KMS-11 (cell line): ENCODE measurements at regions not wholly inside any gene's neighbourhood (a gene's known extent, or its start where the extent isn't known, plus 50 kb on each side); places are given as distances from the start of the nearest gene placed in this dataset.

ENCODE experiments used
- H2AFZ ChIP-seq: fragments of 200-600 bp; sonication (generic); 2 replicates; pipeline ENCODE4 v1.6.1; 2016; ENCODE audit warnings: antibody characterized with exemption, mixed run types, low read depth
- H3K27ac ChIP-seq: fragments of 200-600 bp; sonication (generic); 2 replicates; pipeline ENCODE4 v1.6.1; 2016; ENCODE audit warnings: mild to moderate bottlenecking, mixed run types
- H3K27me3 ChIP-seq: fragments of 200-600 bp; sonication (generic); 2 replicates; pipeline ENCODE4 v1.6.1; 2017; ENCODE audit warnings: mild to moderate bottlenecking, low read depth, mixed run types, moderate library complexity; ENCODE audit not compliant: insufficient read depth
- H3K36me3 ChIP-seq: fragments of 200-600 bp; sonication (generic); 2 replicates; pipeline ENCODE4 v1.6.1; 2017; ENCODE audit warnings: mild to moderate bottlenecking, mixed run types; ENCODE audit not compliant: insufficient read depth
- H3K4me1 ChIP-seq: fragments of 200-600 bp; sonication (generic); 2 replicates; pipeline ENCODE4 v1.6.1; 2016; ENCODE audit warnings: mild to moderate bottlenecking, low read depth, mixed run types; ENCODE audit not compliant: poor library complexity, severe bottlenecking
- H3K4me2 ChIP-seq: fragments of 200-600 bp; sonication (generic); 2 replicates; pipeline ENCODE4 v1.7.0; 2016; ENCODE audit warnings: mild to moderate bottlenecking, mixed run types
- H3K4me3 ChIP-seq: fragments of 200-600 bp; sonication (generic); IDR thresholded peaks from 2 replicates; pipeline ENCODE4 v1.6.1; 2017; ENCODE audit warnings: low read depth, low read length, mixed read lengths; ENCODE audit not compliant: insufficient read depth
- H3K79me2 ChIP-seq: fragments of 200-600 bp; sonication (generic); 2 replicates; pipeline ENCODE4 v1.6.1; 2016; ENCODE audit warnings: low read depth, mixed run types; ENCODE audit not compliant: insufficient read depth
- H3K9ac ChIP-seq: fragments of 200-600 bp; sonication (generic); 2 replicates; pipeline ENCODE4 v1.6.1; 2016; ENCODE audit warnings: mild to moderate bottlenecking, mixed run types
- H4K20me1 ChIP-seq: fragments of 200-600 bp; sonication (generic); 2 replicates; pipeline ENCODE4 v1.6.1; 2016; ENCODE audit warnings: mild to moderate bottlenecking, mixed run types; ENCODE audit not compliant: insufficient read depth
- CTCF ChIP-seq: fragments of 200-600 bp; sonication (generic); conservative IDR thresholded peaks from 2 replicates; pipeline ENCODE4 v1.6.1; 2017; ENCODE audit warnings: low read depth, mild to moderate bottlenecking, antibody characterized with exemption, low read length, moderate library complexity, mixed read lengths

- Histone ChIP-seq H3K27ac (no peak overlapping the region), H3K27me3 (peaks cover 4% of the 10 kb centered on the region; the same call in 1 of the 2 replicates), H3K4me3 (no peak overlapping the region), H3K79me2 (no peaks in the 10 kb centered on the region), H3K9ac (no peak overlapping the region), H3K4me2 (no peak overlapping the region), H3K36me3 (no peaks in the 10 kb centered on the region), H3K4me1 (no peaks in the 10 kb centered on the region), H2AFZ (no peak overlapping the region), H4K20me1 (no peaks in the 10 kb centered on the region)
- TF ChIP-seq CTCF = no peak
These were observed 62.5 kb upstream of the FGF3 start for GRCh38 chr11:69881467-69882269.

GRCh38 chr11:69882270-69882608 lies 63.0 kb upstream of the FGF3 start:
- Histone ChIP-seq H3K27me3 (peaks cover 4% of the 10 kb centered on the region; the same call in 1 of the 2 replicates), H3K27ac (no peak overlapping the region), H3K4me1 (no peaks in the 10 kb centered on the region), H3K9ac (no peak overlapping the region), H3K79me2 (no peaks in the 10 kb centered on the region), H2AFZ (no peak overlapping the region), H3K4me2 (no peak overlapping the region), H3K4me3 (no peak overlapping the region), H4K20me1 (no peaks in the 10 kb centered on the region), H3K36me3 (no peaks in the 10 kb centered on the region)
- TF ChIP-seq CTCF = no peak

GRCh38 chr11:69883292-69884255 lies 64.4 kb upstream of the FGF3 start:
- no peak overlapping the region for H2AFZ ChIP-seq
- H3K4me3 ChIP-seq = no peak overlapping the region
- H3K36me3 ChIP-seq = no peaks in the 10 kb centered on the region
- H3K27me3 ChIP-seq = peaks cover 4% of the 10 kb centered on the region; the same call in 1 of the 2 replicates
- no peaks in the 10 kb centered on the region for H3K79me2 ChIP-seq
- no peak overlapping the region for H3K9ac ChIP-seq
- H3K4me2 ChIP-seq = no peak overlapping the region
- no peaks in the 10 kb centered on the region for H3K4me1 ChIP-seq
- H4K20me1 ChIP-seq = no peaks in the 10 kb centered on the region
- no peak overlapping the region for H3K27ac ChIP-seq
- TF ChIP-seq CTCF = no peak

- TF ChIP-seq CTCF = no peak
- Histone ChIP-seq H2AFZ (no peak overlapping the region), H4K20me1 (no peaks in the 10 kb centered on the region), H3K4me2 (no peak overlapping the region), H3K79me2 (no peaks in the 10 kb centered on the region), H3K27me3 (peaks cover 4% of the 10 kb centered on the region; the same call in 1 of the 2 replicates), H3K36me3 (no peaks in the 10 kb centered on the region), H3K27ac (no peak overlapping the region), H3K9ac (no peak overlapping the region), H3K4me3 (no peak overlapping the region), H3K4me1 (no peaks in the 10 kb centered on the region)
These were observed 65.1 kb upstream of the FGF3 start for GRCh38 chr11:69884286-69884685.
